ENCODE measurements at regions not wholly inside any gene's neighbourhood (a gene's known extent, or its start where the extent isn't known, plus 50 kb on each side); places are given as distances from the start of the nearest gene placed in this dataset.
"Not testable (repeated sequence)": the region's sequence is repeated elsewhere in the genome, so short reads cannot be mapped to it uniquely, and the experiment has no call there.

DNA sequence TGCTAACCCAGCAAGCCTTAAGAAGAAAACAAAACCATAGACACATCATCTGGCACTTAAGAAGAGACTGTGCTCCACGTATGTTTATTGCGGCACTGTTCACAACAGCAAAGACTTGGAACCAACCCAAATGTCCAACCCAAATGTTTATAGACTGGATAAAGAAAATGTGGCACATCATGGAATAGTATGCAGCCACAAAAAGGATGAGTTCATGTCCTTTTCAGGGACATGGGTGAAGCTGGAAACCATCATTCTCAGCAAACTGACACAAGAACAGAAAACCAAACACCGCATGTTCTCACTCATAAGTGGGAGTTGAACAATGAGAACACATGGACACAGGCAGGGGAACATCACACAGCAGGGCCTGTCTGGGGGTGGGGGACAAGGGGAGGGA is 76.5 kb upstream of the PLEKHG1 start:
- dilution Hi-C loops (cut with MboI; ENCODE audit: extremely low pct_ligation_motif_present, low sequenced_read_pairs); BruUV-seq (replicated peaks); CTCF ChIA-PET; H3K27me3 ChIP-seq (ENCODE audit: control insufficient read depth in 2 of 2, insufficient read depth in 2 of 2, low read length in 2 of 2); intact Hi-C loops (cut with micrococcal nuclease); H3K27ac ChIP-seq (ENCODE audit: insufficient read depth, low read depth, low read length); H3K79me2 ChIP-seq (ENCODE audit: control insufficient read depth, insufficient read depth, low read length); DNase-seq (ENCODE audit: low read depth, low spot score); H3K4me3 ChIP-seq (replicated peaks in 1 of 3; ENCODE audit: insufficient read depth in 1 of 3, low read depth in 1 of 3, low read length in 3 of 3); H4K20me1 ChIP-seq (replicated peaks; ENCODE audit: control insufficient read depth, extremely low read depth, insufficient read depth, low read length); H3K9ac ChIP-seq (replicated peaks; ENCODE audit: extremely low read depth, insufficient read depth, low read length); POLR2A ChIA-PET; H3K4me2 ChIP-seq (ENCODE audit: insufficient read depth, low read length); H3K4me1 ChIP-seq (ENCODE audit: control insufficient read depth, extremely low read depth, insufficient read depth, low read length); FAIRE-seq; H3K36me3 ChIP-seq (ENCODE audit: control insufficient read depth in 2 of 2, extremely low read depth in 1 of 2, insufficient read depth in 2 of 2, low read length in 2 of 2); H3K9me1 ChIP-seq (replicated peaks; ENCODE audit: control insufficient read depth, extremely low read depth, insufficient read depth, low read length); H3K9me3 ChIP-seq (replicated peaks; ENCODE audit: control insufficient read depth, insufficient read depth, low read length); H2AFZ ChIP-seq (ENCODE audit: low read depth, low read length): not testable (repeated sequence)

- Histone ChIP-seq H3K4me1 (ENCODE audit: control insufficient read depth, extremely low read depth, insufficient read depth, low read length) (no peaks in the 10 kb centered on the region), H3K27ac (ENCODE audit: insufficient read depth, low read depth, low read length) (no peak overlapping the region), H3K9ac (replicated peaks; ENCODE audit: extremely low read depth, insufficient read depth, low read length) (no peak overlapping the region), H3K36me3 (ENCODE audit: control insufficient read depth in 2 of 2, extremely low read depth in 1 of 2, insufficient read depth in 2 of 2, low read length in 2 of 2) (no peaks in the 10 kb centered on the region), H4K20me1 (replicated peaks; ENCODE audit: control insufficient read depth, extremely low read depth, insufficient read depth, low read length) (no peaks in the 10 kb centered on the region), H2AFZ (ENCODE audit: low read depth, low read length) (no peak overlapping the region), H3K9me1 (replicated peaks; ENCODE audit: control insufficient read depth, extremely low read depth, insufficient read depth, low read length) (no peaks in the 10 kb centered on the region), H3K4me2 (ENCODE audit: insufficient read depth, low read length) (no peak overlapping the region), H3K27me3 (ENCODE audit: control insufficient read depth in 2 of 2, insufficient read depth in 2 of 2, low read length in 2 of 2) (peaks cover 1 to 8% of the 10 kb centered on the region in 2 experiments), H3K79me2 (ENCODE audit: control insufficient read depth, insufficient read depth, low read length) (no peaks in the 10 kb centered on the region), H3K9me3 (replicated peaks; ENCODE audit: control insufficient read depth, insufficient read depth, low read length) (no peaks in the 10 kb centered on the region), H3K4me3 (replicated peaks in 1 of 3; ENCODE audit: insufficient read depth in 1 of 3, low read depth in 1 of 3, low read length in 3 of 3) (no peak overlapping the region)
- no TSS peak for BruUV-seq (replicated peaks)
- intact Hi-C loops (cut with micrococcal nuclease) (no loop called here), dilution Hi-C loops (cut with MboI; ENCODE audit: extremely low pct_ligation_motif_present, low sequenced_read_pairs) (no loop called here)
- TF ChIP-seq MYC (IDR thresholded peaks at IDR 0.05; ENCODE audit: low read depth, low read length) (no peak), EZH2 (IDR thresholded peaks at IDR 0.05; ENCODE audit: borderline replicate concordance, low read depth, low read length, severe bottlenecking) (no peak), GATA2 (IDR thresholded peaks at IDR 0.05; ENCODE audit: insufficient read depth, insufficient read length, low read depth, low read length) (no peak), FOS (IDR thresholded peaks at IDR 0.05; ENCODE audit: borderline replicate concordance, insufficient read depth, low read length) (no peak), POLR2A (IDR thresholded peaks at IDR 0.05; ENCODE audit: low read depth, low read length) (no peak), MAX (IDR thresholded peaks at IDR 0.05; ENCODE audit: insufficient read depth, insufficient read length) (no peak), JUN (IDR thresholded peaks at IDR 0.05; ENCODE audit: borderline replicate concordance, insufficient read depth, insufficient read length, low read depth) (no peak), POLR2AphosphoS5 (IDR thresholded peaks at IDR 0.05; ENCODE audit: insufficient read depth, low read depth, low read length) (no peak)
- TF ChIP-seq, protein P1, sequence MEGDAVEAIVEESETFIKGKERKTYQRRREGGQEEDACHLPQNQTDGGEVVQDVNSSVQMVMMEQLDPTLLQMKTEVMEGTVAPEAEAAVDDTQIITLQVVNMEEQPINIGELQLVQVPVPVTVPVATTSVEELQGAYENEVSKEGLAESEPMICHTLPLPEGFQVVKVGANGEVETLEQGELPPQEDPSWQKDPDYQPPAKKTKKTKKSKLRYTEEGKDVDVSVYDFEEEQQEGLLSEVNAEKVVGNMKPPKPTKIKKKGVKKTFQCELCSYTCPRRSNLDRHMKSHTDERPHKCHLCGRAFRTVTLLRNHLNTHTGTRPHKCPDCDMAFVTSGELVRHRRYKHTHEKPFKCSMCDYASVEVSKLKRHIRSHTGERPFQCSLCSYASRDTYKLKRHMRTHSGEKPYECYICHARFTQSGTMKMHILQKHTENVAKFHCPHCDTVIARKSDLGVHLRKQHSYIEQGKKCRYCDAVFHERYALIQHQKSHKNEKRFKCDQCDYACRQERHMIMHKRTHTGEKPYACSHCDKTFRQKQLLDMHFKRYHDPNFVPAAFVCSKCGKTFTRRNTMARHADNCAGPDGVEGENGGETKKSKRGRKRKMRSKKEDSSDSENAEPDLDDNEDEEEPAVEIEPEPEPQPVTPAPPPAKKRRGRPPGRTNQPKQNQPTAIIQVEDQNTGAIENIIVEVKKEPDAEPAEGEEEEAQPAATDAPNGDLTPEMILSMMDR (IDR thresholded peaks at IDR 0.05; ENCODE audit: extremely low read depth in 1 of 2, insufficient read depth in 1 of 2, low read depth in 1 of 2, low read length in 2 of 2), result no peak
- ChIA-PET CTCF (interaction anchor here (0.5 kb wide), 1 partner anchor 260 kb away, joined by 3 read pairs; no protein-coding TSS in a partner anchor), POLR2A (no interaction called here)
- FAIRE-seq, result peak; percentile 15
- no peak for DNase-seq (ENCODE audit: low read depth, low spot score)
Measured at GRCh38 chr6:150525300-150525699, 74.4 kb upstream of the PLEKHG1 start.

All from endothelial cell of umbilical vein (primary cell).